ENCODE measurements at regions not wholly inside any gene's neighbourhood (a gene's known extent, or its start where the extent isn't known, plus 50 kb on each side); places are given as distances from the start of the nearest gene placed in this dataset.

GRCh38 chr12:60257063-60257462 is 661.2 kb downstream of the SLC16A7 start:
- no peak for TF ChIP-seq CTCF (IDR thresholded peaks at IDR 0.05)
- TF ChIP-seq POLR2A (IDR thresholded peaks at IDR 0.05): no peak
- WGBS, 2 donors: 42 to 44% methylated on average over 1 of the region's 1 CpG
- Histone ChIP-seq H3K27ac (no peak overlapping the region), H3K36me3 (no peaks in the 10 kb centered on the region), H3K27me3 (no peaks in the 10 kb centered on the region), H3K9me3 (no peaks in the 10 kb centered on the region), H3K4me1 (no peaks in the 10 kb centered on the region), H3K4me3 (no peak overlapping the region)
- intact Hi-C loops (cut with DNase I): no loop called here
- no peak for DNase-seq

DNA sequence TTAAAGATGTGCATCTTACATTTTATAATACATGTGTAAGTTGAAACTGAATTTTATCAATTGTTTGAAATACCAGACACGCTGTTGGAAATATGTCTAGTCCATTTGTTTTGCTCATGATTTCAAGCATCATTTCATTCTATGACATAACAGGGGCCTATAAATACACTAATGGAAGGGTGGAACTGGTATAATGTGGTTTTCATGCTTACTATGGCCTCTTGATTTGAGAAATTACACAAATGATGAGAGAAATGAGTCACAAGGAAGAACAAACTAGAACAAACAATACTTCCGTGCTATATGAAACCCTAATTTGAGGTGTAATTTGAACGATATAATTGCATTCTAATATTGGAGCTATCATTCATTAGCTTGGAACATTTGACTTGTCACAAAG is 663.4 kb downstream of the SLC16A7 start:
- no peaks in the 10 kb centered on the region for H3K4me1 ChIP-seq
- DNase-seq: no peak
- H3K9me3 ChIP-seq: no peaks in the 10 kb centered on the region
- no peaks in the 10 kb centered on the region for H3K27me3 ChIP-seq
- TF ChIP-seq POLR2A (IDR thresholded peaks at IDR 0.05): no peak
- TF ChIP-seq CTCF (IDR thresholded peaks at IDR 0.05): no peak
- H3K4me3 ChIP-seq: no peak overlapping the region
- WGBS, 2 donors: 55 to 60% methylated on average over 3 of the region's 3 CpGs
- intact Hi-C loops (cut with DNase I): no loop called here
- H3K27ac ChIP-seq: no peak overlapping the region
- no peaks in the 10 kb centered on the region for H3K36me3 ChIP-seq

- Histone ChIP-seq H3K4me1 (no peaks in the 10 kb centered on the region), H3K27me3 (no peaks in the 10 kb centered on the region), H3K36me3 (no peaks in the 10 kb centered on the region), H3K4me3 (no peak overlapping the region), H3K27ac (no peak overlapping the region), H3K9me3 (no peaks in the 10 kb centered on the region)
- no peak for TF ChIP-seq CTCF (IDR thresholded peaks at IDR 0.05)
- TF ChIP-seq POLR2A (IDR thresholded peaks at IDR 0.05): no peak
- no peak for DNase-seq
- intact Hi-C loops (cut with DNase I): no loop called here
- WGBS, 2 donors: 54 to 56% methylated on average over 4 of the region's 4 CpGs
Observed at GRCh38 chr12:60262378-60262777, 666.5 kb downstream of the SLC16A7 start.

DNA sequence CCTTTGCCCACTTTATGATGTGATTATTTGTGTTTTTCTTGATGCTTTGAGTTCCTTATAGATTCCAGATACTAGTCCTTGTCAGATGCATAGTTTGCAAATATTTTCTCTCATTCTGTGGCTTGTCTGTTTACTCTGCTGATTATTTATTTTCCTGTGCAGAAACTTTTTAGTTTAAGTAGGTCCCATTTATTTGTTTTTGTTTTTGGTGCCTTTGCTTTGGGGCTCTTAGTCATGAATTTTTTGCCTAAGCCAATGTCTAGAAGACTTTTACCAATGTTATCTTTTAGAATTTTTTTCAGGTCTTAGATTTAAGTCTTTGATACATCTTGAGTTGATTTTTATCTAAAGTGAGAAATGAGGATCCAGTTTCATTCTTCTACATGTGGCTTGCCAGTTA is 667.3 kb downstream of the SLC16A7 start:
- Histone ChIP-seq H3K36me3 (no peaks in the 10 kb centered on the region), H3K9me3 (no peaks in the 10 kb centered on the region), H3K27ac (no peak overlapping the region), H3K27me3 (no peaks in the 10 kb centered on the region), H3K4me3 (no peak overlapping the region), H3K4me1 (no peaks in the 10 kb centered on the region)
- TF ChIP-seq CTCF (IDR thresholded peaks at IDR 0.05): no peak
- TF ChIP-seq POLR2A (IDR thresholded peaks at IDR 0.05): no peak
- DNase-seq: no peak
- intact Hi-C loops (cut with DNase I): no loop called here

DNA sequence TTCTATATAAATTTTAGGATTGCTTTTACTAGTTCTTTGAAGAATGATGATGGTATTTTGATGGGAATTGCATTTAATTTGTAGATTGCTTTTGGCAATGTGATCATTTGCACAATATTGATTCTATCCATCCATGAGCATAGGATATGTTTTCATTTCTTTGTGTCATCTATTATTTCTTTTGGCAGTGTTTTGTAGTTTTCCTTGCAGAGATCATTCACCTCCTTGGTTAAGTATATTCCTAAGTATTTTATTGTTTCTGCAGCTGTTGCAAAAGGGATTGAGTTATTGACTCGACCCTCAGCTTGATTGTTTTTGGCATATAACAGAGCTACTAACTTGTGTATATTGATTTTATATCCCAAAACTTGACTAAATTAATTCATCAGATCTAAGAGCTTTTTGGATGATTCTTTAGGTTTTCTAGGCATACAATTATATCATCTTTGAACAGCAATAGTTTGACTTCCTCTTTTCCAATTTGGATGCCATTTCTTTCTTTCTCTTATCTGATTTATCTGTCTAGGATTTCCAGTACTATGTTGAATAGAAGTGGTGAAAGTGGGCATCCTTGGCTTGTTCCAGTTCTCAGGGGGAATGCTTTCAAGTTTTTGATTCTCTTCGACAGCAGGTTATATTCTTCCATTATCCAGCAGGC is 668.1 kb downstream of the SLC16A7 start:
- DNase-seq: no peak
- 57 to 67% methylated on average over 2 of the region's 2 CpGs for WGBS, 2 donors
- H3K4me3 ChIP-seq: no peak overlapping the region
- no peaks in the 10 kb centered on the region for H3K36me3 ChIP-seq
- TF ChIP-seq CTCF (IDR thresholded peaks at IDR 0.05) (no peak), POLR2A (IDR thresholded peaks at IDR 0.05) (no peak)
- intact Hi-C loops (cut with DNase I): no loop called here
- H3K27ac ChIP-seq: no peak overlapping the region
- H3K4me1 ChIP-seq: no peaks in the 10 kb centered on the region
- H3K9me3 ChIP-seq: no peaks in the 10 kb centered on the region
- no peaks in the 10 kb centered on the region for H3K27me3 ChIP-seq
